Esophagus muscularis mucosa (tissue), 4 donors: ENCODE measurements at regions not wholly inside any gene's neighbourhood (a gene's known extent, or its start where the extent isn't known, plus 50 kb on each side); places are given as distances from the start of the nearest gene placed in this dataset.

Experiments
- DNase-seq: peaks from one replicate; pipeline ENCODE4 v3.0.0-alpha.2; 2017; ENCODE audit errors: extremely low spot score
- H3K27ac ChIP-seq, 4 donors: fragments of 200-600 bp; sonication (generic); replicated peaks in 1 of 4; 1 replicate in 3 of 4; 2 replicates in 1 of 4; pipeline ENCODE4 v1.5.1; 2016 to 2019; ENCODE audit warnings: mild to moderate bottlenecking in 1 of 4
- H3K27me3 ChIP-seq, 4 donors: fragments of 200-600 bp; sonication (generic); one replicate each; pipeline versions ENCODE4 v1.5.1 to v1.6.0; 2016 to 2019
- H3K36me3 ChIP-seq, 4 donors: fragments of 200-600 bp; sonication (generic); one replicate each; pipeline ENCODE4 v1.5.1; 2016 to 2019
- H3K4me1 ChIP-seq, 4 donors: fragments of 200-600 bp; sonication (generic); one replicate each; pipeline ENCODE4 v1.5.1; 2016 to 2019
- H3K4me3 ChIP-seq, 4 donors: fragments of 200-600 bp; sonication (generic); 1 replicate in 2 of 4; 2 replicates in 2 of 4; pipeline ENCODE4 v1.5.1; 2016 to 2019; ENCODE audit warnings: mild to moderate bottlenecking in 4 of 4, moderate library complexity in 1 of 4
- H3K9me3 ChIP-seq, 4 donors: fragments of 200-600 bp; sonication (generic); 1 replicate in 3 of 4; 2 replicates in 1 of 4; pipeline ENCODE4 v1.5.1; 2016 to 2019
- EP300 ChIP-seq: sonication (generic); formaldehyde crosslinking; IDR thresholded peaks from one replicate; pipeline ENCODE4 v1.6.1; 2017; ENCODE audit warnings: antibody characterized with exemption
- POLR2A ChIP-seq: fragments of 450-650 bp; IDR thresholded peaks from one replicate; pipeline ENCODE4 v1.6.1; 2017; ENCODE audit warnings: antibody characterized with exemption, moderate library complexity, mild to moderate bottlenecking, low read depth
- POLR2AphosphoS5 ChIP-seq, 2 donors: sonication (generic); formaldehyde crosslinking; IDR thresholded peaks; one replicate each; pipeline ENCODE4 v1.6.1; 2017; ENCODE audit warnings: antibody characterized with exemption in 2 of 2
- WGBS: methylation state at CpG from one replicate; pipeline ENCODE4 v1.1.5; 2018; 5-methylcytosine and 5-hydroxymethylcytosine counted together
- intact Hi-C: fragments of 100-400 bp; cut with DNase I; formaldehyde crosslinking; loops from one replicate; pipeline ENCODE4 v1.15.1; 2023
- TF ChIP-seq, protein P1 (sequence below), 3 experiments: fragments of 200-600 bp in 2 of 3; fragments of 450-650 bp in 1 of 3; sonication (generic) in 2 of 3; IDR thresholded peaks; one replicate each; pipeline ENCODE4 v1.5.1; 2017 to 2019; ENCODE audit warnings: antibody characterized with exemption in 3 of 3, mild to moderate bottlenecking in 2 of 3, moderate library complexity in 1 of 3

DNA sequence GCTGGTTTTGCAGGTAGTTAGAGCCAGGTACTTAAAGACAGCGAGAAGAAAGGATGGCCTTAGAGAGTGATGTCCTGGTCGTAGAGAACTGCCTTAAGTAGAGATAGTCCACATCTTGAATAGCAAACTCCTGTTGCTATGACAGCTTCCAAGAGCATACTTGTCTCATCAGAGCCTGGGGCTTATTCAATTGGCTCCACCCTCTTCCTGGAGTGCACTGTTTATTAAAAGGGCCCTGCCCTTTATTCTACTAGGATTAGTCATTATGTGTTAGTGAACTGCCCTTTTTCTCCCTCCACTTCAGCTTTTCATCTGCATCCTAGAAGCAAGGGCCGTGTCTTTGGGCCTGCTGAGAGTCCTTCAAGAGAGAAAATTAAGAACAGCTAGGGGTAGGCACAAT lies 94.5 kb upstream of the EOLA2 start:
- intact Hi-C loops, result no loop called here

GRCh38 chrX:150034788-150035187 lies 96.5 kb upstream of the EOLA2 start:
- intact Hi-C loops, result no loop called here
- TF ChIP-seq POLR2AphosphoS5 (IDR thresholded peaks at IDR 0.05), result no peak
- TF ChIP-seq EP300, result no peak
- TF ChIP-seq, protein P1, sequence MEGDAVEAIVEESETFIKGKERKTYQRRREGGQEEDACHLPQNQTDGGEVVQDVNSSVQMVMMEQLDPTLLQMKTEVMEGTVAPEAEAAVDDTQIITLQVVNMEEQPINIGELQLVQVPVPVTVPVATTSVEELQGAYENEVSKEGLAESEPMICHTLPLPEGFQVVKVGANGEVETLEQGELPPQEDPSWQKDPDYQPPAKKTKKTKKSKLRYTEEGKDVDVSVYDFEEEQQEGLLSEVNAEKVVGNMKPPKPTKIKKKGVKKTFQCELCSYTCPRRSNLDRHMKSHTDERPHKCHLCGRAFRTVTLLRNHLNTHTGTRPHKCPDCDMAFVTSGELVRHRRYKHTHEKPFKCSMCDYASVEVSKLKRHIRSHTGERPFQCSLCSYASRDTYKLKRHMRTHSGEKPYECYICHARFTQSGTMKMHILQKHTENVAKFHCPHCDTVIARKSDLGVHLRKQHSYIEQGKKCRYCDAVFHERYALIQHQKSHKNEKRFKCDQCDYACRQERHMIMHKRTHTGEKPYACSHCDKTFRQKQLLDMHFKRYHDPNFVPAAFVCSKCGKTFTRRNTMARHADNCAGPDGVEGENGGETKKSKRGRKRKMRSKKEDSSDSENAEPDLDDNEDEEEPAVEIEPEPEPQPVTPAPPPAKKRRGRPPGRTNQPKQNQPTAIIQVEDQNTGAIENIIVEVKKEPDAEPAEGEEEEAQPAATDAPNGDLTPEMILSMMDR (IDR thresholded peaks at IDR 0.05), result no peak
- TF ChIP-seq POLR2A, result no peak
- DNase-seq, result no peak
- H3K4me1 ChIP-seq, result peaks cover 0 to 6% (median 2%) of the 10 kb centered on the region in 4 donors
- no peaks in the 10 kb centered on the region for H3K27me3 ChIP-seq
- no peaks in the 10 kb centered on the region for H3K9me3 ChIP-seq
- no peak overlapping the region for H3K27ac ChIP-seq
- no peak overlapping the region for H3K4me3 ChIP-seq
- H3K36me3 ChIP-seq, result no peaks in the 10 kb centered on the region
- 74% methylated on average over 2 of the region's 2 CpGs for WGBS

More for the DNA sequence above, 94.5 kb upstream of the EOLA2 start:
- Histone ChIP-seq H3K27me3 (no peaks in the 10 kb centered on the region), H3K4me1 (peaks cover 0 to 6% (median 2%) of the 10 kb centered on the region in 4 donors), H3K27ac (no peak overlapping the region), H3K9me3 (no peaks in the 10 kb centered on the region), H3K36me3 (no peaks in the 10 kb centered on the region), H3K4me3 (no peak overlapping the region)
- TF ChIP-seq EP300, result no peak
- TF ChIP-seq, protein P1 (IDR thresholded peaks at IDR 0.05), result no peak
- TF ChIP-seq POLR2A, result no peak
- no peak for TF ChIP-seq POLR2AphosphoS5 (IDR thresholded peaks at IDR 0.05)
- no peak for DNase-seq
- WGBS, result 49% methylated on average over 3 of the region's 3 CpGs

- Histone ChIP-seq H3K36me3 (no peaks in the 10 kb centered on the region), H3K9me3 (no peaks in the 10 kb centered on the region), H3K4me1 (peaks cover 0 to 6% (median 2%) of the 10 kb centered on the region in 4 donors), H3K27ac (no peak overlapping the region), H3K27me3 (no peaks in the 10 kb centered on the region), H3K4me3 (no peak overlapping the region)
- DNase-seq, result no peak
- no peak for TF ChIP-seq EP300
- 57% methylated on average over 2 of the region's 2 CpGs for WGBS
- intact Hi-C loops, result no loop called here
Measured at GRCh38 chrX:150035531-150035930, 97.2 kb upstream of the EOLA2 start.

GRCh38 chrX:150036181-150036580 lies 97.9 kb upstream of the EOLA2 start:
- H3K9me3 ChIP-seq, result no peaks in the 10 kb centered on the region
- no peak for DNase-seq
- H3K4me3 ChIP-seq, result no peak overlapping the region
- WGBS, result 27% methylated on average over 2 of the region's 2 CpGs
- peaks cover 0 to 6% (median 2%) of the 10 kb centered on the region in 4 donors for H3K4me1 ChIP-seq
- peaks cover 0 to 3% (median 0%) of the 10 kb centered on the region in 4 donors for H3K27me3 ChIP-seq
- TF ChIP-seq POLR2AphosphoS5 (IDR thresholded peaks at IDR 0.05) (no peak), EP300 (no peak), POLR2A (no peak)
- TF ChIP-seq, protein P1 (IDR thresholded peaks at IDR 0.05), result no peak
- H3K27ac ChIP-seq, result no peak overlapping the region
- H3K36me3 ChIP-seq, result no peaks in the 10 kb centered on the region
- intact Hi-C loops, result no loop called here

DNA sequence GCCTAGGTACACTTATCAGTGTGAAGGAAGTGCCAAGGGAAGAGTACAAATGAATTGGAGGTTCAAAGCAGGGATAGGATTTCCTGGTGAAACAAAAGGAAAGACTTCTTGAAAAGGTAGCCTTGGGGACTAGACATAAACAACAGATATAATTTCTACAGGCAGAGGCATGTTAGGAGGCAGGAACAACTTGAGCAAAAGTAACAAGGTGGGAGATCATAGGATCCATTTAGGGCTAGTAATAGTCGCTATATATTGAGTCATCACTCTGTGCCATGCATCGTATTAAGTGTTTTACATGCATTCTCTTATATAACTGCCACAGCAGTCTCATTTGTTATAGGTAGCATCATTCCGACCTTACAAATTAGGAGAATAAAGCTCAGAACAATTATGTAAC lies 98.3 kb upstream of the EOLA2 start:
- Histone ChIP-seq H3K27me3 (peaks cover 0 to 3% (median 0%) of the 10 kb centered on the region in 4 donors), H3K27ac (no peak overlapping the region), H3K9me3 (no peaks in the 10 kb centered on the region), H3K36me3 (no peaks in the 10 kb centered on the region), H3K4me3 (no peak overlapping the region), H3K4me1 (peaks cover 0 to 6% (median 2%) of the 10 kb centered on the region in 4 donors)
- intact Hi-C loops, result no loop called here
- no peak for TF ChIP-seq POLR2A
- TF ChIP-seq POLR2AphosphoS5 (IDR thresholded peaks at IDR 0.05), result no peak
- no peak for TF ChIP-seq EP300
- TF ChIP-seq, protein P1 (IDR thresholded peaks at IDR 0.05), result no peak
- 68% methylated on average over 3 of the region's 3 CpGs for WGBS
- DNase-seq, result no peak
